Upper lobe of left lung (tissue), 6 donors: ENCODE measurements at regions not wholly inside any gene's neighbourhood (a gene's known extent, or its start where the extent isn't known, plus 50 kb on each side); places are given as distances from the start of the nearest gene placed in this dataset.

Source experiments
- ATAC-seq, 2 donors: fragments of 200-7000 bp; cut with Tn5 transposase; one replicate each; pipeline ENCODE4 v1.9.1; 2022; ENCODE audit warnings: mild to moderate bottlenecking in 2 of 2, moderate library complexity in 2 of 2; ENCODE audit not compliant: low FRiP score in 2 of 2
- DNase-seq, 2 donors: peaks; one replicate each; pipeline ENCODE4 v3.0.0-alpha.2; 2019 to 2020
- H3K27ac ChIP-seq, 4 donors: fragments of 200-600 bp; sonication (generic); one replicate each; pipeline ENCODE4 v1.5.1; 2016 to 2019
- H3K27me3 ChIP-seq, 4 donors: fragments of 200-600 bp; sonication (generic); one replicate each; pipeline ENCODE4 v1.5.1; 2017 to 2019
- H3K36me3 ChIP-seq, 4 donors: fragments of 200-600 bp; sonication (generic); one replicate each; pipeline ENCODE4 v1.5.1; 2016 to 2019
- H3K4me1 ChIP-seq, 4 donors: fragments of 200-600 bp; sonication (generic); one replicate each; pipeline ENCODE4 v1.5.1; 2018 to 2019
- H3K4me3 ChIP-seq, 4 donors: fragments of 200-600 bp; sonication (generic); one replicate each; pipeline ENCODE4 v1.5.1; 2017 to 2019; ENCODE audit warnings: mild to moderate bottlenecking in 2 of 4, moderate library complexity in 1 of 4
- H3K9me3 ChIP-seq, 4 donors: fragments of 200-600 bp; sonication (generic); one replicate each; pipeline ENCODE4 v1.5.1; 2018 to 2019
- CTCF ChIP-seq, 6 experiments: fragments of 450-650 bp in 4 of 6; fragments of 200-600 bp in 2 of 6; sonication (generic) in 2 of 6; IDR thresholded peaks; one replicate each; pipeline ENCODE4 v1.5.1; 2016 to 2019; ENCODE audit warnings: antibody characterized with exemption in 6 of 6
- EP300 ChIP-seq, 4 donors: sonication (generic); formaldehyde crosslinking; IDR thresholded peaks; one replicate each; pipeline ENCODE4 v1.5.1; 2017; ENCODE audit warnings: antibody characterized with exemption in 4 of 4, control low read depth in 2 of 4
- POLR2A ChIP-seq, 4 donors: fragments of 450-650 bp; IDR thresholded peaks; one replicate each; pipeline ENCODE4 v1.5.1; 2016 to 2017; ENCODE audit warnings: antibody characterized with exemption in 4 of 4, mild to moderate bottlenecking in 2 of 4
- POLR2AphosphoS5 ChIP-seq, 2 donors: sonication (generic); formaldehyde crosslinking; IDR thresholded peaks; one replicate each; pipeline ENCODE4 v1.5.1; 2017; ENCODE audit warnings: antibody characterized with exemption in 2 of 2
- WGBS, 2 donors: methylation state at CpG; one replicate each; pipeline ENCODE4 v1.1.5; 2017 to 2018; 5-methylcytosine and 5-hydroxymethylcytosine counted together
- donor health status: DM: no; HTN: no; CAD: no; lungs with moderate emphysema.
- donor health status: DM: no; HTN: yes; CAD: no; lungs with severe emphysema.

GRCh38 chrX:94204524-94204923 is 530.5 kb downstream of the FAM133A start:
- TF ChIP-seq POLR2A (IDR thresholded peaks at IDR 0.05) (no peak), EP300 (IDR thresholded peaks at IDR 0.05) (no peak), POLR2AphosphoS5 (IDR thresholded peaks at IDR 0.05) (no peak), CTCF (IDR thresholded peaks at IDR 0.05) (no peak)
- H3K9me3 ChIP-seq: no peaks in the 10 kb centered on the region
- ATAC-seq (no peak), DNase-seq (no peak)
- H3K27ac ChIP-seq: no peak overlapping the region
- no peak overlapping the region for H3K4me3 ChIP-seq
- H3K27me3 ChIP-seq: no peaks in the 10 kb centered on the region
- H3K36me3 ChIP-seq: no peaks in the 10 kb centered on the region
- no peaks in the 10 kb centered on the region for H3K4me1 ChIP-seq
- WGBS, 2 donors: 62 to 65% methylated on average over 7 of the region's 7 CpGs

GRCh38 chrX:94216738-94217137 is 542.7 kb downstream of the FAM133A start:
- ATAC-seq (no peak), DNase-seq (no peak)
- Histone ChIP-seq H3K4me1 (no peaks in the 10 kb centered on the region), H3K4me3 (no peak overlapping the region), H3K27ac (no peak overlapping the region), H3K36me3 (no peaks in the 10 kb centered on the region), H3K9me3 (no peaks in the 10 kb centered on the region), H3K27me3 (no peaks in the 10 kb centered on the region)
- WGBS, 2 donors: 65 to 89% methylated on average over 1 of the region's 1 CpG
- no peak for TF ChIP-seq POLR2A (IDR thresholded peaks at IDR 0.05)
- TF ChIP-seq CTCF (IDR thresholded peaks at IDR 0.05): no peak
- TF ChIP-seq POLR2AphosphoS5 (IDR thresholded peaks at IDR 0.05): no peak
- TF ChIP-seq EP300 (IDR thresholded peaks at IDR 0.05): no peak

GRCh38 chrX:94252211-94252610 is 578.2 kb downstream of the FAM133A start:
- DNase-seq (no peak), ATAC-seq (no peak)
- Histone ChIP-seq H3K27ac (no peak overlapping the region), H3K9me3 (no peaks in the 10 kb centered on the region), H3K4me1 (no peaks in the 10 kb centered on the region), H3K36me3 (no peaks in the 10 kb centered on the region), H3K27me3 (no peaks in the 10 kb centered on the region), H3K4me3 (no peak overlapping the region)
- WGBS, 2 donors: 63 to 79% methylated on average over 2 of the region's 2 CpGs
- no peak for TF ChIP-seq CTCF (IDR thresholded peaks at IDR 0.05)
- TF ChIP-seq POLR2A (IDR thresholded peaks at IDR 0.05): no peak
- TF ChIP-seq EP300 (IDR thresholded peaks at IDR 0.05): no peak
- TF ChIP-seq POLR2AphosphoS5 (IDR thresholded peaks at IDR 0.05): no peak

GRCh38 chrX:94256396-94256795 is 582.4 kb downstream of the FAM133A start:
- 83 to 90% methylated on average over 1 of the region's 1 CpG for WGBS, 2 donors
- no peaks in the 10 kb centered on the region for H3K36me3 ChIP-seq
- TF ChIP-seq CTCF (IDR thresholded peaks at IDR 0.05) (no peak), EP300 (IDR thresholded peaks at IDR 0.05) (no peak), POLR2AphosphoS5 (IDR thresholded peaks at IDR 0.05) (no peak), POLR2A (IDR thresholded peaks at IDR 0.05) (no peak)
- no peak overlapping the region for H3K27ac ChIP-seq
- H3K4me1 ChIP-seq: no peaks in the 10 kb centered on the region
- no peaks in the 10 kb centered on the region for H3K9me3 ChIP-seq
- DNase-seq (no peak), ATAC-seq (no peak)
- H3K27me3 ChIP-seq: no peaks in the 10 kb centered on the region
- no peak overlapping the region for H3K4me3 ChIP-seq

- H3K4me3 ChIP-seq: no peak overlapping the region
- ATAC-seq (no peak), DNase-seq (no peak)
- no peaks in the 10 kb centered on the region for H3K9me3 ChIP-seq
- H3K27me3 ChIP-seq: no peaks in the 10 kb centered on the region
- no peaks in the 10 kb centered on the region for H3K4me1 ChIP-seq
- WGBS, 2 donors: 69 to 87% methylated on average over 1 of the region's 1 CpG
- no peak overlapping the region for H3K27ac ChIP-seq
- TF ChIP-seq EP300 (IDR thresholded peaks at IDR 0.05): no peak
- no peak for TF ChIP-seq POLR2A (IDR thresholded peaks at IDR 0.05)
- TF ChIP-seq CTCF (IDR thresholded peaks at IDR 0.05): no peak
- TF ChIP-seq POLR2AphosphoS5 (IDR thresholded peaks at IDR 0.05): no peak
- no peaks in the 10 kb centered on the region for H3K36me3 ChIP-seq
Observed at GRCh38 chrX:94265323-94265722, 591.3 kb downstream of the FAM133A start.
